ENCODE measurements at regions not wholly inside any gene's neighbourhood (a gene's known extent, or its start where the extent isn't known, plus 50 kb on each side); places are given as distances from the start of the nearest gene placed in this dataset.
"Not testable (repeated sequence)": the region's sequence is repeated elsewhere in the genome, so short reads cannot be mapped to it uniquely, and the experiment has no call there.

GRCh38 chr5:91288118-91288916 is 94.8 kb downstream of the ARRDC3 start:
- intact Hi-C loops (cut with DNase I): loop anchor here (10.0 kb wide), 1 partner anchor 76 kb away; no protein-coding TSS in a partner anchor
- Histone ChIP-seq H3K27ac (ENCODE audit: low read depth in 2 of 2, low read length in 2 of 2) (no peak overlapping the region), H3K4me3 (ENCODE audit: low read length in 3 of 3) (no peak overlapping the region), H3K4me1 (ENCODE audit: control insufficient read depth in 2 of 3, insufficient read depth in 2 of 3, low read depth in 1 of 3, low read length in 3 of 3) (peaks cover 0 to 6% (median 0%) of the 10 kb centered on the region in 3 donors), H3K36me3 (ENCODE audit: control insufficient read depth in 2 of 3, insufficient read depth in 3 of 3, low read length in 3 of 3) (no peaks in the 10 kb centered on the region), H3K9me3 (ENCODE audit: control insufficient read depth in 2 of 3, insufficient read depth in 1 of 3, low read length in 3 of 3) (no peaks in the 10 kb centered on the region), H3K27me3 (ENCODE audit: control insufficient read depth, insufficient read depth, low read length) (no peaks in the 10 kb centered on the region), H3K9ac (ENCODE audit: low read length in 3 of 3) (no peak overlapping the region)
- DNase-seq (peak in 1 of 5 donors; percentile 29), FAIRE-seq (no peak)
- no peak for TF ChIP-seq CTCF (IDR thresholded peaks at IDR 0.05; ENCODE audit: borderline replicate concordance, extremely low read depth, insufficient read depth)

GRCh38 chr5:91285062-91285461 is 98.1 kb downstream of the ARRDC3 start:
- not testable (repeated sequence) for DNase-seq; H3K4me1 ChIP-seq (ENCODE audit: control insufficient read depth in 2 of 3, insufficient read depth in 2 of 3, low read depth in 1 of 3, low read length in 3 of 3); H3K36me3 ChIP-seq (ENCODE audit: control insufficient read depth in 2 of 3, insufficient read depth in 3 of 3, low read length in 3 of 3); H3K4me3 ChIP-seq (ENCODE audit: low read length in 3 of 3); H3K9me3 ChIP-seq (ENCODE audit: control insufficient read depth in 2 of 3, insufficient read depth in 1 of 3, low read length in 3 of 3); H3K27ac ChIP-seq (ENCODE audit: low read depth in 2 of 2, low read length in 2 of 2); FAIRE-seq; H3K27me3 ChIP-seq (ENCODE audit: control insufficient read depth, insufficient read depth, low read length); H3K9ac ChIP-seq (ENCODE audit: low read length in 3 of 3)
- intact Hi-C loops (cut with DNase I): loop anchor here (10.0 kb wide), 1 partner anchor 80 kb away; no protein-coding TSS in a partner anchor

- no peak for TF ChIP-seq CTCF (IDR thresholded peaks at IDR 0.05; ENCODE audit: borderline replicate concordance, extremely low read depth, insufficient read depth)
- Histone ChIP-seq H3K27ac (ENCODE audit: low read depth in 2 of 2, low read length in 2 of 2) (no peak overlapping the region), H3K36me3 (ENCODE audit: control insufficient read depth in 2 of 3, insufficient read depth in 3 of 3, low read length in 3 of 3) (no peaks in the 10 kb centered on the region), H3K9ac (ENCODE audit: low read length in 3 of 3) (no peak overlapping the region), H3K9me3 (ENCODE audit: control insufficient read depth in 2 of 3, insufficient read depth in 1 of 3, low read length in 3 of 3) (no peaks in the 10 kb centered on the region), H3K27me3 (ENCODE audit: control insufficient read depth, insufficient read depth, low read length) (no peaks in the 10 kb centered on the region), H3K4me3 (ENCODE audit: low read length in 3 of 3) (no peak overlapping the region), H3K4me1 (ENCODE audit: control insufficient read depth in 2 of 3, insufficient read depth in 2 of 3, low read depth in 1 of 3, low read length in 3 of 3) (peaks cover 0 to 6% (median 2%) of the 10 kb centered on the region in 3 donors)
- FAIRE-seq (no peak), DNase-seq (no peak)
- intact Hi-C loops (cut with DNase I): loop anchor here (10.0 kb wide), 1 partner anchor 81 kb away; no protein-coding TSS in a partner anchor
Observed at GRCh38 chr5:91283899-91284298, 99.2 kb downstream of the ARRDC3 start.

GRCh38 chr5:91283326-91283725 is 99.8 kb downstream of the ARRDC3 start:
- Histone ChIP-seq H3K9ac (ENCODE audit: low read length in 3 of 3) (no peak overlapping the region), H3K9me3 (ENCODE audit: control insufficient read depth in 2 of 3, insufficient read depth in 1 of 3, low read length in 3 of 3) (no peaks in the 10 kb centered on the region), H3K27me3 (ENCODE audit: control insufficient read depth, insufficient read depth, low read length) (no peaks in the 10 kb centered on the region), H3K4me1 (ENCODE audit: control insufficient read depth in 2 of 3, insufficient read depth in 2 of 3, low read depth in 1 of 3, low read length in 3 of 3) (peaks cover 0 to 6% (median 2%) of the 10 kb centered on the region in 3 donors), H3K27ac (ENCODE audit: low read depth in 2 of 2, low read length in 2 of 2) (no peak overlapping the region), H3K4me3 (ENCODE audit: low read length in 3 of 3) (no peak overlapping the region), H3K36me3 (ENCODE audit: control insufficient read depth in 2 of 3, insufficient read depth in 3 of 3, low read length in 3 of 3) (no peaks in the 10 kb centered on the region)
- TF ChIP-seq CTCF (IDR thresholded peaks at IDR 0.05; ENCODE audit: borderline replicate concordance, extremely low read depth, insufficient read depth): no peak
- FAIRE-seq: no peak
- no peak for DNase-seq
- intact Hi-C loops (cut with DNase I): loop anchor here (10.0 kb wide), 1 partner anchor 81 kb away; no protein-coding TSS in a partner anchor
